ENCODE measurements at regions not wholly inside any gene's neighbourhood (a gene's known extent, or its start where the extent isn't known, plus 50 kb on each side); places are given as distances from the start of the nearest gene placed in this dataset.

DNA sequence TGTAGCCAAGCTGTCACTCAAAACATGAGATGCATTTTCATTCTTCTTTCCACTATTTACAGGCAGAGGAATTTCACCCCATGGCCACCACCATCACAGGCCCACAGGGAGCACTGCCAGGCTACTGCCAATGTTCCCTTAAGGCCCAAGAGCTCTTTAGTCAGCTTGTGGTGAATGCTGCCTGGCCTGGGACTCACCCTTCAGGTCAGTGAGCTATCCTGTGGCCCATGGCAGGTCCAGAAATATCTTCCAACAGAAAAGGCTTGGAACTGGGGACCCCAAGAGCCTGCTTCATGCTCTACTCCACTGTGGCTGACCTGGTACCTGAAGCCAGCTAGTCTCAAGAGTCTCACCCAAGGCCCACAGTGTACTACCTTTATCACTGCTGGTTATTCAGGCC lies 1518.7 kb upstream of the CDH9 start:
- peaks cover under 1 to 4% of the 10 kb centered on the region in 2 donors for H3K9me3 ChIP-seq
- no peaks in the 10 kb centered on the region for H3K27me3 ChIP-seq
- no peak overlapping the region for H3K27ac ChIP-seq
- no peak for DNase-seq
- H3K36me3 ChIP-seq: no peaks in the 10 kb centered on the region
- TF ChIP-seq, protein P1, sequence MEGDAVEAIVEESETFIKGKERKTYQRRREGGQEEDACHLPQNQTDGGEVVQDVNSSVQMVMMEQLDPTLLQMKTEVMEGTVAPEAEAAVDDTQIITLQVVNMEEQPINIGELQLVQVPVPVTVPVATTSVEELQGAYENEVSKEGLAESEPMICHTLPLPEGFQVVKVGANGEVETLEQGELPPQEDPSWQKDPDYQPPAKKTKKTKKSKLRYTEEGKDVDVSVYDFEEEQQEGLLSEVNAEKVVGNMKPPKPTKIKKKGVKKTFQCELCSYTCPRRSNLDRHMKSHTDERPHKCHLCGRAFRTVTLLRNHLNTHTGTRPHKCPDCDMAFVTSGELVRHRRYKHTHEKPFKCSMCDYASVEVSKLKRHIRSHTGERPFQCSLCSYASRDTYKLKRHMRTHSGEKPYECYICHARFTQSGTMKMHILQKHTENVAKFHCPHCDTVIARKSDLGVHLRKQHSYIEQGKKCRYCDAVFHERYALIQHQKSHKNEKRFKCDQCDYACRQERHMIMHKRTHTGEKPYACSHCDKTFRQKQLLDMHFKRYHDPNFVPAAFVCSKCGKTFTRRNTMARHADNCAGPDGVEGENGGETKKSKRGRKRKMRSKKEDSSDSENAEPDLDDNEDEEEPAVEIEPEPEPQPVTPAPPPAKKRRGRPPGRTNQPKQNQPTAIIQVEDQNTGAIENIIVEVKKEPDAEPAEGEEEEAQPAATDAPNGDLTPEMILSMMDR (IDR thresholded peaks at IDR 0.05): no peak
- no peak for TF ChIP-seq POLR2A (IDR thresholded peaks at IDR 0.05)
- no peak for TF ChIP-seq POLR2AphosphoS5 (IDR thresholded peaks at IDR 0.05)
- TF ChIP-seq EP300 (IDR thresholded peaks at IDR 0.05; ENCODE audit: low read depth): no peak
- intact Hi-C loops (cut with DNase I; ENCODE audit: low total_unique reads) (no loop called here), in situ Hi-C loops (cut with MboI; ENCODE audit: low pct_ligation_motif_present in 1 of 4, low pct_unique_long_range_greater_than_20kb in 1 of 4, low sequenced_read_pairs in 3 of 4) (no loop called here)
- H3K4me3 ChIP-seq: no peak overlapping the region
- H3K4me1 ChIP-seq: no peaks in the 10 kb centered on the region

DNA sequence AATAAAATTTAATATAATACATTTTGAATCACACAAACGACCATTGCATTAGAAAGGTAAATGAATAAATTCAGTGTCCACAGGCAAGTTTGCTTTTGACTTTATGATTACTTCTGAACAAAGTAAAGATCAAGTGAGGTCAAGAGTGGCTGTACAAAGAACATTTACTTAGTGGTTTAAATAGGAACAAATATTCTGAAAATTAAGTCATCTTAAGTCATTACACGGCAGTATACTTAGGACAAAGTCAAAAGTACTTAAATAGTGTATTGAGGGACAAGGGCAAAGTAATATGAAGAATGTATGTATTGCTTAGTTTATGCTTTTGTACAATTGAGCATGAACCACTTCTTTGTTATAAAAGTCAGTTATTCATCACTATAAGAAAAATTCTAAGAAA lies 1511.2 kb upstream of the CDH9 start:
- 42 to 47% methylated on average over 2 of the region's 2 CpGs for WGBS, 2 donors (ENCODE audit: low coverage in 1 of 2)
- no peaks in the 10 kb centered on the region for H3K36me3 ChIP-seq

DNA sequence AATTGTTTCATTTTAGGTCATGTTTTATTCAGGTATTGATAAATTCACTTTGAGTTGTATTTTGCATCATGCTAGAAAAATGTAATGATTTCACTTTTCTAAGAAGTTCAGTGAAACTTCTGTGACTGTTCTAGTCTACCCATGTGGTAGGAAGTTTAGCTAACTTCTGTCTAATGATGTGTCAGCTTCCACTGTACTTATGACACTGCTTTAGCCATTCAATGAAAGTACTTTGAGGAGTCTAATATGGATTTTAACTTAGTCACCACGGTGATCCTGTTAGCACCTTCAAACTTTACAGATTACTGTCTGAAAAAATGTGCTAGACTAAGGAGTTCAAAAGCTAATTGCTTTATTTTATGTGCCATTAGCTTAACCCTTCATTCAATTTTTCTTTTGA lies 1510.5 kb upstream of the CDH9 start:
- in situ Hi-C loops (cut with MboI; ENCODE audit: low pct_ligation_motif_present in 1 of 4, low pct_unique_long_range_greater_than_20kb in 1 of 4, low sequenced_read_pairs in 3 of 4) (no loop called here), intact Hi-C loops (cut with DNase I; ENCODE audit: low total_unique reads) (no loop called here)
- DNase-seq: no peak
- TF ChIP-seq, protein P1 (IDR thresholded peaks at IDR 0.05): no peak
- TF ChIP-seq EP300 (IDR thresholded peaks at IDR 0.05; ENCODE audit: low read depth) (no peak), POLR2AphosphoS5 (IDR thresholded peaks at IDR 0.05) (no peak), POLR2A (IDR thresholded peaks at IDR 0.05) (no peak)
- H3K27ac ChIP-seq: no peak overlapping the region
- peaks cover 4 to 8% of the 10 kb centered on the region in 2 donors for H3K9me3 ChIP-seq
- no peaks in the 10 kb centered on the region for H3K27me3 ChIP-seq
- WGBS, 2 donors (ENCODE audit: low coverage in 1 of 2): 25 to 42% methylated on average over 1 of the region's 1 CpG
- no peaks in the 10 kb centered on the region for H3K4me1 ChIP-seq
- H3K4me3 ChIP-seq: no peak overlapping the region
- no peaks in the 10 kb centered on the region for H3K36me3 ChIP-seq

More for the DNA sequence above, 1511.2 kb upstream of the CDH9 start:
- no peak for DNase-seq
- Histone ChIP-seq H3K9me3 (peaks cover 4 to 8% of the 10 kb centered on the region in 2 donors), H3K27me3 (no peaks in the 10 kb centered on the region), H3K4me1 (no peaks in the 10 kb centered on the region), H3K4me3 (no peak overlapping the region), H3K27ac (no peak overlapping the region)
- in situ Hi-C loops (cut with MboI; ENCODE audit: low pct_ligation_motif_present in 1 of 4, low pct_unique_long_range_greater_than_20kb in 1 of 4, low sequenced_read_pairs in 3 of 4): no loop called here
- TF ChIP-seq POLR2AphosphoS5 (IDR thresholded peaks at IDR 0.05) (no peak), POLR2A (IDR thresholded peaks at IDR 0.05) (no peak), EP300 (IDR thresholded peaks at IDR 0.05; ENCODE audit: low read depth) (no peak)
- TF ChIP-seq, protein P1 (IDR thresholded peaks at IDR 0.05): no peak
- intact Hi-C loops (cut with DNase I; ENCODE audit: low total_unique reads): no loop called here

DNA sequence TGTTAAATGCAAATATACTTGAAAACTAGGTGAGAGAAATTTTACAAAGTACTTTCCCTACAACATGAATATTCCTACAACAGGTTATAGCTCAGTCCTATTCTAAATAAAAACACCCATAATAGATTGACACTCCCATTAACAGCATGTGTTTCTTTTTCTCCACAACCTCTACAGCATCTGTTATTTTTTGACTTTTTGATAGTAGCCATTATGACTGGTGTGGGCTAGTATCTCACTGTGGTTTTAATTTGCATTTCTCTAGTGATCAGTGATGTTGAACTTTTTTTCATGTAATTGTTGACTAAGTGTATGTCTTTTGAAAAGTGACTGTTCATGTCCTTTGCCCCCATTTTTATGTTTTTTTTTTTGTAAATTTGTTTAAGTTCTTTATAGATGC lies 1506.1 kb upstream of the CDH9 start:
- TF ChIP-seq POLR2A (IDR thresholded peaks at IDR 0.05): no peak
- TF ChIP-seq POLR2AphosphoS5 (IDR thresholded peaks at IDR 0.05): no peak
- TF ChIP-seq, protein P1 (IDR thresholded peaks at IDR 0.05): no peak
- TF ChIP-seq EP300 (IDR thresholded peaks at IDR 0.05; ENCODE audit: low read depth): no peak
- no peak overlapping the region for H3K4me3 ChIP-seq
- no peaks in the 10 kb centered on the region for H3K27me3 ChIP-seq
- H3K27ac ChIP-seq: no peak overlapping the region
- in situ Hi-C loops (cut with MboI; ENCODE audit: low pct_ligation_motif_present in 1 of 4, low pct_unique_long_range_greater_than_20kb in 1 of 4, low sequenced_read_pairs in 3 of 4): no loop called here
- no peak for DNase-seq
- intact Hi-C loops (cut with DNase I; ENCODE audit: low total_unique reads): no loop called here
- H3K4me1 ChIP-seq: no peaks in the 10 kb centered on the region
- H3K36me3 ChIP-seq: no peaks in the 10 kb centered on the region
- H3K9me3 ChIP-seq: peaks cover 0 to 3% of the 10 kb centered on the region in 2 donors
